Naive thymus-derived CD8-positive, alpha-beta T cell (primary cell): ENCODE measurements at regions not wholly inside any gene's neighbourhood (a gene's known extent, or its start where the extent isn't known, plus 50 kb on each side); places are given as distances from the start of the nearest gene placed in this dataset.
"Not testable (repeated sequence)": the region's sequence is repeated elsewhere in the genome, so short reads cannot be mapped to it uniquely, and the experiment has no call there.

ENCODE experiments used
- ATAC-seq, 2 donors: fragments of 150-1000 bp; cut with Tn5 transposase in 1 of 2; sonication (Bioruptor Pico), chemical (Tn5 transposase) in 1 of 2; 1 replicate in 1 of 2; 2 replicates in 1 of 2; pipeline ENCODE4 v1.10.0; 2021; ENCODE audit warnings: mild to moderate bottlenecking in 2 of 2, moderate library complexity in 2 of 2
- POLR2A ChIA-PET: fragments of 350-600 bp; sonication (Branson Sonifier 250); formaldehyde crosslinking; loops from one replicate; lab custom pipeline; 2021; ENCODE audit warnings: antibody characterized with exemption; lab: Charles Lee
- DNase-seq, 10 donors: peaks; one replicate each; pipeline versions ENCODE4 v3.0.0 to v3.0.0-alpha.2; 2020 to 2022
- H3K27ac Mint-ChIP-seq, 10 donors: one replicate each; pipeline ENCODE4 v1.8.0; 2020 to 2022; ENCODE audit warnings: mild to moderate bottlenecking in 10 of 10, mixed read lengths in 10 of 10, moderate library complexity in 4 of 10, inconsistent platforms in 1 of 10
- H3K27me3 Mint-ChIP-seq, 5 donors: one replicate each; pipeline ENCODE4 v1.8.0; 2021 to 2022; ENCODE audit warnings: mixed read lengths in 5 of 5
- H3K36me3 Mint-ChIP-seq, 3 donors: one replicate each; pipeline ENCODE4 v1.8.0; 2020 to 2022; ENCODE audit warnings: mixed read lengths in 3 of 3, mild to moderate bottlenecking in 2 of 3, inconsistent platforms in 1 of 3
- H3K4me1 Mint-ChIP-seq, 4 donors: one replicate each; pipeline ENCODE4 v1.8.0; 2021 to 2022; ENCODE audit warnings: mixed read lengths in 4 of 4
- H3K4me3 Mint-ChIP-seq, 10 donors: one replicate each; pipeline ENCODE4 v1.8.0; 2020 to 2022; ENCODE audit warnings: mild to moderate bottlenecking in 10 of 10, mixed read lengths in 10 of 10, moderate library complexity in 6 of 10, inconsistent platforms in 1 of 10
- H3K9me3 Mint-ChIP-seq, 9 donors: one replicate each; pipeline ENCODE4 v1.8.0; 2020 to 2022; ENCODE audit warnings: mixed read lengths in 9 of 9, mild to moderate bottlenecking in 3 of 9, inconsistent platforms in 1 of 9, moderate library complexity in 1 of 9

- H3K27me3 Mint-ChIP-seq, H3K36me3 Mint-ChIP-seq, H3K4me3 Mint-ChIP-seq, POLR2A ChIA-PET, ATAC-seq, H3K27ac Mint-ChIP-seq, H3K4me1 Mint-ChIP-seq, DNase-seq, H3K9me3 Mint-ChIP-seq: not testable (repeated sequence)
These were observed 191.1 kb downstream of the POTEH start for GRCh38 chr22:15880926-15881325.

- H3K4me3 Mint-ChIP-seq, H3K27me3 Mint-ChIP-seq, POLR2A ChIA-PET, DNase-seq, H3K9me3 Mint-ChIP-seq, H3K4me1 Mint-ChIP-seq, H3K27ac Mint-ChIP-seq, H3K36me3 Mint-ChIP-seq, ATAC-seq: not testable (repeated sequence)
These were observed 214.5 kb downstream of the POTEH start for GRCh38 chr22:15904326-15904725.

GRCh38 chr22:15911704-15912103, 221.9 kb downstream of the POTEH start:
- ATAC-seq, H3K4me3 Mint-ChIP-seq, POLR2A ChIA-PET: not testable (repeated sequence)

GRCh38 chr22:15919120-15919519, 229.3 kb downstream of the POTEH start:
- H3K4me3 Mint-ChIP-seq, H3K36me3 Mint-ChIP-seq, ATAC-seq, H3K27me3 Mint-ChIP-seq, H3K27ac Mint-ChIP-seq, H3K9me3 Mint-ChIP-seq, H3K4me1 Mint-ChIP-seq, DNase-seq, POLR2A ChIA-PET: not testable (repeated sequence)

More at GRCh38 chr22:15911704-15912103, 221.9 kb downstream of the POTEH start:
- H3K27me3 Mint-ChIP-seq, H3K9me3 Mint-ChIP-seq, H3K27ac Mint-ChIP-seq, H3K4me1 Mint-ChIP-seq, H3K36me3 Mint-ChIP-seq, DNase-seq: not testable (repeated sequence)

GRCh38 chr22:15920941-15921340, 231.1 kb downstream of the POTEH start:
- H3K27me3 Mint-ChIP-seq, POLR2A ChIA-PET, H3K27ac Mint-ChIP-seq, H3K9me3 Mint-ChIP-seq, H3K4me3 Mint-ChIP-seq, H3K4me1 Mint-ChIP-seq, DNase-seq, ATAC-seq, H3K36me3 Mint-ChIP-seq: not testable (repeated sequence)

- POLR2A ChIA-PET, DNase-seq, H3K27me3 Mint-ChIP-seq, H3K36me3 Mint-ChIP-seq, H3K4me1 Mint-ChIP-seq, H3K9me3 Mint-ChIP-seq, H3K4me3 Mint-ChIP-seq, H3K27ac Mint-ChIP-seq: not testable (repeated sequence)
- ATAC-seq = peak in 1 of 2 donors; percentile 7
These were observed 232.3 kb downstream of the POTEH start for GRCh38 chr22:15922132-15922531.

- H3K4me1 Mint-ChIP-seq, H3K4me3 Mint-ChIP-seq, H3K9me3 Mint-ChIP-seq, POLR2A ChIA-PET, H3K36me3 Mint-ChIP-seq, H3K27me3 Mint-ChIP-seq, ATAC-seq, H3K27ac Mint-ChIP-seq, DNase-seq: not testable (repeated sequence)
These were observed 232.8 kb downstream of the POTEH start for GRCh38 chr22:15922666-15923065.

- H3K4me1 Mint-ChIP-seq = not testable (repeated sequence)
These were observed 235.0 kb downstream of the POTEH start for GRCh38 chr22:15924820-15925219.

GRCh38 chr22:15927172-15927571, 237.3 kb downstream of the POTEH start:
- H3K4me3 Mint-ChIP-seq, H3K36me3 Mint-ChIP-seq, ATAC-seq, H3K4me1 Mint-ChIP-seq, H3K27me3 Mint-ChIP-seq, H3K9me3 Mint-ChIP-seq, H3K27ac Mint-ChIP-seq, DNase-seq, POLR2A ChIA-PET: not testable (repeated sequence)

More at GRCh38 chr22:15924820-15925219, 235.0 kb downstream of the POTEH start:
- DNase-seq, H3K9me3 Mint-ChIP-seq, H3K4me3 Mint-ChIP-seq, POLR2A ChIA-PET, H3K27me3 Mint-ChIP-seq, H3K36me3 Mint-ChIP-seq, ATAC-seq, H3K27ac Mint-ChIP-seq: not testable (repeated sequence)
